ENCODE measurements at regions not wholly inside any gene's neighbourhood (a gene's known extent, or its start where the extent isn't known, plus 50 kb on each side); places are given as distances from the start of the nearest gene placed in this dataset.

DNA sequence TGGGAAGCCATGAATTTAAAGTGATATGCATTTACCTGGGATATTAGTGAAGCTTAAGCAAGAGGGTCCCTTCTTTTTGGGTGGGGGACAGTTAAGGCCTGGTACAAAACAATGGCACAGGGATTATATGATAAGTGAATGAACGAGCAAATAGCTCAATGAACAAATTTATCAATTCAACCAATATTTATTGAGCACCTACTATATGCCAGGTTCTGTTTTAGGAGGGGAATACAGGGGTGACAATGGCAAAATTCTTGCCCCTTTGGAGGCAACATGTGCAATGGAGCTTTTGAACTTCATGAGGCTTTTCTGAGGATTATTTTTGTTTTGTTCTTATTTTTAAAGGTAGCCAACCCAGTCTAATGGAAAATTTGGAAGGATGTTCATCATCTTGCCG, 68.2 kb downstream of the FOXD2 start:
- in situ Hi-C loops (cut with MboI; ENCODE audit: low pct_unique_long_range_greater_than_20kb, low sequenced_read_pairs, unreplicated experiment) = no loop called here
- DNase-seq (ENCODE audit: low spot score) = no peak
- TF ChIP-seq CTCF (IDR thresholded peaks at IDR 0.05; ENCODE audit: extremely low read depth, insufficient read depth, missing control alignments) = no peak

DNA sequence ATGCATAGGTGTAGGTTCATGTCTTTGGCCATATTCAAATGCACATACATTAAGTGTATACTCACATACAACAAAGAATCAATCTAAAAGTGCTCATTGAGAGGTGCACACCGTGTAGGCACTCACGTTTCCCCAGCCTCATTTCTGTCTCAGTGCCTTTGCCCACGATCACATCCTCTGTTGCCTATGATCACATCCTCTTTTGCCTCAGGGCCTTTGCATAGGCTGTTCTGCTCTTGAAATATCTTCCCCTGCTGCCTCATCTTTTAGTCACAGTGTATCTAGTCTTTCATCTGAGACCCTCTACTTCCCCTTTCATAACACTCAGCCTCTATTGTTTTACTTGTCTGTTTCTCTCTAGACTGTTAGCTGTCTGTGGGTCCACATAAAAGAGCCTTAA, 69.3 kb downstream of the FOXD2 start:
- in situ Hi-C loops (cut with MboI; ENCODE audit: low pct_unique_long_range_greater_than_20kb, low sequenced_read_pairs, unreplicated experiment) = no loop called here
- no peak for TF ChIP-seq CTCF (IDR thresholded peaks at IDR 0.05; ENCODE audit: extremely low read depth, insufficient read depth, missing control alignments)

DNA sequence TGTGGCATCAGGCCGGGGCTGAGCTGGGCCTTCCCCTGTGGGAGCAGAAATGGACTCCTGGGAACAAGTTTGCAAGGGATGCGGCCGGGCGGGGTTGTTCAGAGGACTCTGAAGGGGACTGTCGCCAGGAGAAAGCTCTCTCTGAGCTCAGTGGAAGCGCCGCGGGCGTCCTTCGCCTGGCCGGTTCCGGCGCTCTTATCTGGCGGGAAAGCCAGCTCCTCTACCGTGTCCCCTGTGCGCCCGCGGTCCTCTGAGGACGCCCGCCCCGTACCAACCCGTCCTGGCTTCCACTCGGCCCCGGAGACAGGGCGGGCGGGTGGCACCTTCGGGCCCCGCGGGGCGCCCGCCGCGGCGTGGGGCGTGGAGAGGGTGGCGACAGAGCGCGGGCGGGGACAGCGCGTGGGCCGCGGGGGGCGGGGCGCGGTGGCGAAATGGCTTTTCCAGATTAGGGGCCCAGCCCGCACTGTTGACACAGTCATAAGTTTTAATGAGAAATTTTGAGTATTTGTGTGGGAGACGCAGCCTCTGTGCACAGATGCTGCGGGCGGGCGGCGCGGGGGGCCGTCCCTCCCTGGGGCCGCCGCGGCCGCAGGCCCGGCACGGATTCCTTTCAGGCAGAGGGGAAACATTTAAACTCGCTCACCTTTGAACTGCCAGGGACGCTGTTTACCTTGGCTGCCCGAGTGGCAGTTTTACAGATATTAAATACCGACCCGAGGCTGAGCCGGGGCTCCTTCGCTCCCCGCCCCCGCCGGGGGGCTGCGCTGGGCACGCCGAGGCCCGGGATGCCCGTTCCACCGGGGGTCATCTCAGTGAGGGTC, 70.2 kb downstream of the FOXD2 start:
- no peak for TF ChIP-seq CTCF (IDR thresholded peaks at IDR 0.05; ENCODE audit: extremely low read depth, insufficient read depth, missing control alignments)
- DNase-seq (ENCODE audit: low spot score) = peak; percentile 52
- in situ Hi-C loops (cut with MboI; ENCODE audit: low pct_unique_long_range_greater_than_20kb, low sequenced_read_pairs, unreplicated experiment) = no loop called here

More for the DNA sequence above, 69.3 kb downstream of the FOXD2 start:
- no peak for DNase-seq (ENCODE audit: low spot score)

DNA sequence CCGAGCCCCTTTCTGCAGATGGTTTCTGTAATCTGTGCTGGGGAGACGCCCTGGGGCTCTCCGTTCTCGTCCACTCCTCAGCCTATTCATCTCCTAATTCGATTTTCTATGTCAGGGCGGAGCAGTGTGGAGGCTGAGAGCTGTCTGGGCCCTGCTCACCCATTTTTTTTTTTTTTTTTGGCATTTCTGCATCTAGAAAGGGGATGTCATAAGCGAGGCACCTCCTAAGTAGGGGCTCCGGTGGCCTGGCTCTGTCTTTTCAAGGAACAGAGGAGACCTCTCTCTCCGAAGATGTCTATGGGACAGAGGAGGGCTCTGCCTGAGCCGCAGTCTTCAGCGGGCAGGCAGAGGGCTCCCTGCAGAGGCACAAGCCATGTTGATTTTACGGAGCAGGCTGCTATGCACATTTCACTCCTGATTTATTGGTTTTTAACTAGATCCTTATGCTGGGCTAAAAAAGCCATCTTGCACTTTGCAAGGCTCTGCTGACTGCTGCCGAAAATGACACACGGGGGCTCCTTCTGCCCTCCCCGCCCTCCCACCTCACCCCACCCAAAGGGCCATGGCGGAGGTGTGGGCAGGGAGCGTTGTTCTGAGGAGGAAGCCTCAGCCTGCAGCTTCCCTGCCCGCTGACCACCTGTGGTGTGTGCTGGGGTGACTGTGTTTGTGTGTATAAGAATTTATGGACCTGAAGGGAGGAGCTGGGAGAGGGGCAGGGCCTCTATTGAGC, 71.0 kb downstream of the FOXD2 start:
- in situ Hi-C loops (cut with MboI; ENCODE audit: low pct_unique_long_range_greater_than_20kb, low sequenced_read_pairs, unreplicated experiment) = no loop called here
- no peak for TF ChIP-seq CTCF (IDR thresholded peaks at IDR 0.05; ENCODE audit: extremely low read depth, insufficient read depth, missing control alignments)
- DNase-seq (ENCODE audit: low spot score) = no peak

GRCh38 chr1:47510282-47510811, 72.5 kb downstream of the FOXD2 start:
- no peak for TF ChIP-seq CTCF (IDR thresholded peaks at IDR 0.05; ENCODE audit: extremely low read depth, insufficient read depth, missing control alignments)
- in situ Hi-C loops (cut with MboI; ENCODE audit: low pct_unique_long_range_greater_than_20kb, low sequenced_read_pairs, unreplicated experiment) = no loop called here
- no peak for DNase-seq (ENCODE audit: low spot score)

DNA sequence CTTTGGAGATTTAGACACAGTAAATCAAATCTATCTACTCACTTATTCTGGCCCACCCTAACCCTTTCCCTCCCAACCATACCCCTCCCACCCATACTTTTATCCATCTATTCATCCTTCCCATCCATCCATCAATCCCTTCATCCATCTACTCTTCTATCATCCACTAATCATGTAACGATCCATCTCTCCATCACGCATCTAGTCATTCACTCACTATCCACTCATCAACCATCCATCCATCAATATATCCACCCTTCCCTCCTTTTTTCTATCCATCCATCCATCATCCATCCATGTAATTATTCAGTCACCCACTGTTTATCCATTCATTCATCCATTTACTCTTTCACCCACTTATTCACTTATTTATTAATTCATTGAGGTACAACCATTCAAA, 74.0 kb downstream of the FOXD2 start:
- in situ Hi-C loops (cut with MboI; ENCODE audit: low pct_unique_long_range_greater_than_20kb, low sequenced_read_pairs, unreplicated experiment) = no loop called here
- TF ChIP-seq CTCF (IDR thresholded peaks at IDR 0.05; ENCODE audit: extremely low read depth, insufficient read depth, missing control alignments) = no peak
- no peak for DNase-seq (ENCODE audit: low spot score)
